ENCODE measurements at regions not wholly inside any gene's neighbourhood (a gene's known extent, or its start where the extent isn't known, plus 50 kb on each side); places are given as distances from the start of the nearest gene placed in this dataset.
"Not testable (repeated sequence)": the region's sequence is repeated elsewhere in the genome, so short reads cannot be mapped to it uniquely, and the experiment has no call there.

- DNase-seq (ENCODE audit: low read depth in 1 of 2, low spot score in 1 of 2): no peak
- no peak for FAIRE-seq
- 0 out of 3 replicates have a peak, but pooled peaks cover 5% of the 10 kb centered on the region for H3K4me1 ChIP-seq
- TF ChIP-seq CBX8 (IDR thresholded peaks at IDR 0.05): no peak
- TF ChIP-seq FOSL2 (IDR thresholded peaks at IDR 0.05): no peak
- no peak for TF ChIP-seq FOSL2 (CRISPR knock-in tag; IDR thresholded peaks at IDR 0.05)
- TF ChIP-seq HMGXB4 (CRISPR knock-in tag; IDR thresholded peaks at IDR 0.05; ENCODE audit: borderline replicate concordance): no peak
- no peak overlapping the region for H3K4me2 ChIP-seq
- ATAC-seq: no peak
- CTCF ChIA-PET: interaction anchor here (1.9 kb wide), 1 partner anchor 11 kb away, joined by 7 read pairs; no protein-coding TSS in a partner anchor
- H3K27ac ChIP-seq: no peak overlapping the region
- 61% methylated on average over 6 of the region's 6 CpGs for WGBS (ENCODE audit: missing lambda C conversion rate)
- POLR2A ChIA-PET: no interaction called here
- no peaks in the 10 kb centered on the region for H3K9me3 ChIP-seq
- H3K4me3 ChIP-seq: no peak overlapping the region
Measured at GRCh38 chr11:115611343-115611742, 107.1 kb upstream of the CADM1 start.

- no peak overlapping the region for H3K4me3 ChIP-seq
- H3K27ac ChIP-seq: no peak overlapping the region
- H3K9me3 ChIP-seq: no peaks in the 10 kb centered on the region
- ATAC-seq (no peak), FAIRE-seq (no peak), DNase-seq (ENCODE audit: low read depth in 1 of 2, low spot score in 1 of 2) (no peak)
- WGBS (ENCODE audit: missing lambda C conversion rate): 70% methylated on average over 3 of the region's 3 CpGs
- POLR2A ChIA-PET: no interaction called here
- CTCF ChIA-PET: interaction anchor here (1.9 kb wide), 1 partner anchor 10 kb away, joined by 7 read pairs; no protein-coding TSS in a partner anchor
- H3K4me2 ChIP-seq: no peak overlapping the region
- H3K4me1 ChIP-seq: 0 out of 3 replicates have a peak, but pooled peaks cover 5% of the 10 kb centered on the region
- no peak for TF ChIP-seq NR3C1 (IDR thresholded peaks at IDR 0.05)
- TF ChIP-seq TFCP2L1 (CRISPR knock-in tag; IDR thresholded peaks at IDR 0.05): no peak
Measured at GRCh38 chr11:115610908-115611307, 106.7 kb upstream of the CADM1 start.

- DNase-seq (ENCODE audit: low read depth in 1 of 2, low spot score in 1 of 2); H3K27ac ChIP-seq; H3K4me1 ChIP-seq; ATAC-seq; H3K9me3 ChIP-seq; H3K4me2 ChIP-seq; POLR2A ChIA-PET; FAIRE-seq; H3K4me3 ChIP-seq: not testable (repeated sequence)
- CTCF ChIA-PET: interaction anchor here (1.9 kb wide), 1 partner anchor 10 kb away, joined by 7 read pairs; no protein-coding TSS in a partner anchor
- WGBS (ENCODE audit: missing lambda C conversion rate): no CpG with 5 or more reads among the region's 1 CpG
Measured at GRCh38 chr11:115610234-115610633, 106.0 kb upstream of the CADM1 start.

- FAIRE-seq (no peak), ATAC-seq (no peak), DNase-seq (ENCODE audit: low read depth in 1 of 2, low spot score in 1 of 2) (no peak)
- Histone ChIP-seq H3K27ac (no peak overlapping the region), H3K4me1 (0 out of 3 replicates have a peak, but pooled peaks cover 2% of the 10 kb centered on the region), H3K4me3 (no peak overlapping the region), H3K4me2 (no peak overlapping the region), H3K9me3 (no peaks in the 10 kb centered on the region)
- 42% methylated on average over 6 of the region's 6 CpGs for WGBS (ENCODE audit: missing lambda C conversion rate)
- POLR2A ChIA-PET: no interaction called here
- TF ChIP-seq ESRRA (IDR thresholded peaks at IDR 0.05; ENCODE audit: borderline replicate concordance, low read length) (no peak), USF2 (IDR thresholded peaks at IDR 0.05) (no peak), HOXB13 (CRISPR knock-in tag; IDR thresholded peaks at IDR 0.05; ENCODE audit: low read depth) (no peak), NPAS2 (CRISPR knock-in tag; IDR thresholded peaks at IDR 0.05; ENCODE audit: borderline replicate concordance) (no peak), ZNF302 (CRISPR knock-in tag; IDR thresholded peaks at IDR 0.05) (no peak), FOSL2 (IDR thresholded peaks at IDR 0.05) (no peak), FOSL2 (CRISPR knock-in tag; IDR thresholded peaks at IDR 0.05) (no peak), EHMT2 (IDR thresholded peaks at IDR 0.05; ENCODE audit: low read depth) (no peak), ATOH8 (CRISPR knock-in tag; IDR thresholded peaks at IDR 0.05; ENCODE audit: low read depth) (no peak), EHF (CRISPR knock-in tag; IDR thresholded peaks at IDR 0.05) (no peak), RNF2 (IDR thresholded peaks at IDR 0.05; ENCODE audit: borderline replicate concordance, low read depth) (no peak), FOXS1 (CRISPR knock-in tag; IDR thresholded peaks at IDR 0.05) (no peak), BCL3 (IDR thresholded peaks at IDR 0.05) (no peak), PHF8 (IDR thresholded peaks at IDR 0.05; ENCODE audit: borderline replicate concordance, low read depth) (no peak), PBX3 (IDR thresholded peaks at IDR 0.05) (no peak), POLR2A (IDR thresholded peaks at IDR 0.05; ENCODE audit: low read length) (no peak), KDM5A (IDR thresholded peaks at IDR 0.05) (no peak), HOXA7 (CRISPR knock-in tag; IDR thresholded peaks at IDR 0.05) (no peak)
- CTCF ChIA-PET: no interaction called here
Measured at GRCh38 chr11:115608976-115609375, 104.8 kb upstream of the CADM1 start.
